GM12874 (cell line): ENCODE measurements at regions not wholly inside any gene's neighbourhood (a gene's known extent, or its start where the extent isn't known, plus 50 kb on each side); places are given as distances from the start of the nearest gene placed in this dataset.

Experiments
- TF ChIP-seq, protein P1 (sequence below): IDR thresholded peaks from 2 replicates; pipeline ENCODE4 v1.5.1; 2011; ENCODE audit warnings: low read depth, mild to moderate bottlenecking, control low read depth, low read length, moderate library complexity; ENCODE audit not compliant: insufficient read depth

DNA sequence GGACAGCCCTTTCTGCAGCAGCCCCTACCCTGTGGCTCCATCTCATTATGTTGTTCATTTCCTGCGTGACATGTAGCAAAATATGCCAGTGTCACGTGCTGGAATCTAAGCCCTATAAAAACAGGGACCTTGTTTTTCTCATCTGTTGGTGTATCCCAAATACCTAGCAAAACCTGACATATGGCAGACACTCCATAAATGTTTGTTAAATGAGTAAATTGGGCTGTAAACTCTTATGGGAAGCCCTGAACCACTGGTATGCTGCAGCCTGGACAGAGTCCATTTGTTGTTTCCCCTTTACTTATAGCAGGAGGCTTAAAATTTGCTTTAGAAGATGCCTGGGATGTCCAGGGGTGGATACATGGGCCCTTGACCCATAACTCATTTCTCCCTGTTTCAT lies 363.8 kb downstream of the NPHP4 start:
- TF ChIP-seq, protein P1, sequence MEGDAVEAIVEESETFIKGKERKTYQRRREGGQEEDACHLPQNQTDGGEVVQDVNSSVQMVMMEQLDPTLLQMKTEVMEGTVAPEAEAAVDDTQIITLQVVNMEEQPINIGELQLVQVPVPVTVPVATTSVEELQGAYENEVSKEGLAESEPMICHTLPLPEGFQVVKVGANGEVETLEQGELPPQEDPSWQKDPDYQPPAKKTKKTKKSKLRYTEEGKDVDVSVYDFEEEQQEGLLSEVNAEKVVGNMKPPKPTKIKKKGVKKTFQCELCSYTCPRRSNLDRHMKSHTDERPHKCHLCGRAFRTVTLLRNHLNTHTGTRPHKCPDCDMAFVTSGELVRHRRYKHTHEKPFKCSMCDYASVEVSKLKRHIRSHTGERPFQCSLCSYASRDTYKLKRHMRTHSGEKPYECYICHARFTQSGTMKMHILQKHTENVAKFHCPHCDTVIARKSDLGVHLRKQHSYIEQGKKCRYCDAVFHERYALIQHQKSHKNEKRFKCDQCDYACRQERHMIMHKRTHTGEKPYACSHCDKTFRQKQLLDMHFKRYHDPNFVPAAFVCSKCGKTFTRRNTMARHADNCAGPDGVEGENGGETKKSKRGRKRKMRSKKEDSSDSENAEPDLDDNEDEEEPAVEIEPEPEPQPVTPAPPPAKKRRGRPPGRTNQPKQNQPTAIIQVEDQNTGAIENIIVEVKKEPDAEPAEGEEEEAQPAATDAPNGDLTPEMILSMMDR = no peak

DNA sequence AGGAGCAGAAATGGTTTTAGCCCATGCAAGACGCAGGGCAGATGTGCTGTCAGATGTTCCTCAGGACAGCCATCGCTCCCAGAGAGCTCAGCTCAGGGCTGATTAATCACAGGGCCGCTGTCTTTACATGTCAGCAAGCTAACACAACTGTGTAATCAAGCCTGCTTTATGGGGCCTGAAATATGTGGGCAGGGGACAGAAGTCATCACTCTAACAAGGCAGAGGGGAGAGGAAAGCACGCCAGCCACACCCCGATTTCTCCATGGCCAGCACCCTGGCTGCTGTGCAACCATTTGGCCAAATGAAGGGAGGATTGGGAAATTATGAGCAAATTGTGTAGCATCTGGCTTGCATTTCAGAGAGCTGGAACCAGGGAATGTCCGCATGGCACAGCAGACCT lies 368.8 kb downstream of the NPHP4 start:
- TF ChIP-seq, protein P1 = no peak

DNA sequence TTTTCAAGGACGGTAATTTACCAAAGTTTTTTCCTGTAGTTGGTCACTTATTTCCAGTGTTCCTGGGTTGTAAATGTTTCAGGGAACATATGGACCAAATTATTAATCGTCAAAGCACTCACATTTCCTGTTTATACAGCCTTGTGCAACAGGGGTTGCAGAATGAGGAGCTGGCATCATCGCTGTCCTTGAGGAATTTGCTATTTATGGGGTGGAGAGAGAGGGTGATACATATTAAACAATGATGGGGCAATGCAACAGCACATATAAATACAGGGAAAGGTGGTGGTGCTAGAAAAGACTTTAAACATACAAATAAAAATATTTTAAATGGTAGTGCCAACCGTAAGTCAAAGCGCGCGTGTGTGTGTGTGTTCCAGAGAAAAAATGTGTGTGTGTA lies 369.8 kb downstream of the NPHP4 start:
- TF ChIP-seq, protein P1 = no peak

DNA sequence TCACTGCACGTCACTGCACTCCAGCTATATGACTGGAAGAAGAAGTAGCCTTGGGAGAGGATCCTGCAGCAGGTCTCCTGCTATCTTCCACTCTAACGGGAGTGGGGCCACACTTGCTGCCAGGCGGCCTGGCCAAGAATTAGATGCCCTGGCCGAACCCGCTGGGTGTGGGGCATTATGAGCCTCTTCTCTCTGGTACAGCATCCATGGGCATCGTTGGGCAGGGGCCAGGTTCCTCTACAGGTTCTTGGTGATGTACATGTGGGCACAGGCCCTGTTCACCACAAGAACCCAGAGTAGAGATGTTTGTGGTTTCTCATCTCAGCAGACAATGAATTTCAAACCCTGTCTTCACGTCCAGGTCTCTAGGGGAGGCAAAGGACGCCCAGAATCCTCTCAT lies 370.5 kb downstream of the NPHP4 start:
- TF ChIP-seq, protein P1 = no peak

DNA sequence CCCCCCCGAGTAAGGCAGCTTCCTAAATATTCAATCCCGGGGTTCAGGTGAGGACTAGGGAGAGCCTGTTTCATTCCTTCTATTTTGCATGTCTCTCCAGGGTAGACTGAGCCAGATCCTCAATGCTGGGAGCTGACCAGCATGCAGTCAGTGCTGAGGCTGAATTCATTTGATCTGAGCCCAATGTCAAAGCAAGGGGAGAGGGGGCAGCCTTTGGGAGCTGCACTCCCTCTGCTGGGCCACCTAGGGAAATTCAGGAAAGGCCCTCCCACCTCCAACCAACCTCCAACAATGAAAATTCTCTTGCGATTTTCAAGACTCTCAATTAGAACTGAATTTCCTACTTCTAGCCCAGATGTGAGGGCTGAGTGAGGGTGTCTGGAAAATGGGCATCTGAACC lies 371.2 kb downstream of the NPHP4 start:
- TF ChIP-seq, protein P1 = no peak

DNA sequence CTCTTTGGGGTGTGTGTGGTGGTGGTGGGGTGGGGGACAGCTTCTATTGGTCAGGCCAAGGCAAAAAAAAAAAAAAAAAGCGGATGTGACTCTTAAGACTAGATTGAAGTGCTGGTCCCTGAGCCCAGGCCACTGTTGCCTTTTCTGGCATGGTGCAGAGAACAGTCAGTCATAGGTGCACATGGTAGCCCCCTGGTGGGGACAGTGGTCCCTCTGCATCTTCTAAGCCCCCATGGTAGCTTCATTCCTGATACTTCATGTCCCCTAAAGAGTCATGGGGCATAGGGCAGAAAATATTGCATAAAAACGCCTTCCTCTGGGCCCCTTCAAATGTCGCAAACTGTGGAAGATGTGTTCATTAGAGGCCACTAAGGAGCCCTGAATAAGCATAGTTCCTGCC lies 371.8 kb downstream of the NPHP4 start:
- TF ChIP-seq, protein P1 = no peak

DNA sequence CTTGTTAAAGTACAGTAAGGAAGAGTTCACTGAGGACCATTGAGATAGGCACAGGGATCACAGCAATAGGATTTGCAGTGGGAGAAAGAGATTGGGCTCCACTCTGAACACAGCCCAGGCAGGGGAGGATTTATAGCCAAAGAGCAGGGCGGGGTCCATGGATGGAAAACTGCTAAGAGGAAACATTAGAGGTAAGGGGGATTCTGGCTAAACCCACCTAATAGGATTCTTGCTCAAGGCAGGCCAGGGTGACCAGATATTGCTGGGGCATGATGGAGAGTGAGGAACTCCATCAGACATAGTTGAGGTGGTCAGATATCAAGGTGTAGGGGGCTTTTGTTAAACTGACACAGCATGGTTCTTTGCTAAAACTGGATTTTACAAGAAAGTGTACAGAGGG lies 372.8 kb downstream of the NPHP4 start:
- TF ChIP-seq, protein P1 = no peak

DNA sequence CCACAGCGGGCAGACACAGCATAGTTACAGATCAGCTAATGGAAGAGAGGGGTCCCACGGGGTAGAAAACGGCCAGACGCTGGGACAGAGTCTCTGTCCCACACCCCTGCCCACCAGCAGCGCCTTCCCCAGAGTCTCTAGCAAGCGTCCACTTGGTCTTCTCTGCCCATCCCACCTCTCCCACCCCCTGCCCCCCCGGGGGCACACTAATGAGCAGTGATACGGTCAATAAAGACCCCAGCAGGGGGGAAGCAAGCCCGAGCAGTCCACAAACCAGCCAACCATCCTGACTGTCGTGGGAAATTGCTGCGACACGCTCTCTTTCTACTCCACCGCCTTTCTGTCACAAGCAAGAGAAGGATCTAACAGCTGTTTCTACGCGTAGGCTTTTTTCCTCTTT lies 374.7 kb downstream of the NPHP4 start:
- TF ChIP-seq, protein P1 = no peak
